ENCODE measurements at regions not wholly inside any gene's neighbourhood (a gene's known extent, or its start where the extent isn't known, plus 50 kb on each side); places are given as distances from the start of the nearest gene placed in this dataset.

GRCh38 chr20:48571949-48572847 lies 255.6 kb downstream of the PREX1 start:
- ATAC-seq (replicated peaks in 6 of 8): peak in 6 of 8 experiments; percentile 36 to 80 (median 68)
- Histone ChIP-seq H3K4me1 (replicated peaks in 1 of 2) (peaks cover 23 to 28% of the 10 kb centered on the region in 2 donors), H3K27ac (peak overlapping the region in 1 of 2 donors; percentile 50), H3K4me3 (no peak overlapping the region)
- in situ Hi-C loops (cut with MboI; ENCODE audit: low pct_unique_long_range_greater_than_20kb in 2 of 9, low sequenced_read_pairs in 9 of 9, unreplicated experiment in 9 of 9): no loop called here
- WGBS, 10 experiments: 21 to 100% (median 76%) methylated on average over 4 to 13 of the region's 14 CpGs; no CpG with 5 or more reads in 1 of the 10 experiments

- in situ Hi-C loops (cut with MboI; ENCODE audit: low pct_unique_long_range_greater_than_20kb in 2 of 9, low sequenced_read_pairs in 9 of 9, unreplicated experiment in 9 of 9): no loop called here
- no peak for ATAC-seq (replicated peaks in 6 of 8)
- peaks cover 23 to 28% of the 10 kb centered on the region in 2 donors for H3K4me1 ChIP-seq (replicated peaks in 1 of 2)
- H3K4me3 ChIP-seq: no peak overlapping the region
- WGBS, 10 experiments: 66 to 100% (median 97%) methylated on average over 1 to 6 of the region's 9 CpGs; no CpG with 5 or more reads in 2 of the 10 experiments
- no peak overlapping the region for H3K27ac ChIP-seq
These were observed 258.1 kb downstream of the PREX1 start for GRCh38 chr20:48569679-48570078.

GRCh38 chr20:48568520-48568919 lies 259.3 kb downstream of the PREX1 start:
- no peak overlapping the region for H3K27ac ChIP-seq
- WGBS, 10 experiments: 11 to 100% (median 81%) methylated on average over 2 to 5 of the region's 5 CpGs
- in situ Hi-C loops (cut with MboI; ENCODE audit: low pct_unique_long_range_greater_than_20kb in 2 of 9, low sequenced_read_pairs in 9 of 9, unreplicated experiment in 9 of 9): no loop called here
- peaks cover 23 to 25% of the 10 kb centered on the region in 2 donors for H3K4me1 ChIP-seq (replicated peaks in 1 of 2)
- no peak for ATAC-seq (replicated peaks in 6 of 8)
- no peak overlapping the region for H3K4me3 ChIP-seq

GRCh38 chr20:48567145-48567544 lies 260.7 kb downstream of the PREX1 start:
- in situ Hi-C loops (cut with MboI; ENCODE audit: low pct_unique_long_range_greater_than_20kb in 2 of 9, low sequenced_read_pairs in 9 of 9, unreplicated experiment in 9 of 9): no loop called here

GRCh38 chr20:48564982-48565539 lies 262.7 kb downstream of the PREX1 start:
- no peak overlapping the region for H3K4me3 ChIP-seq
- peaks cover 4 to 8% of the 10 kb centered on the region in 2 donors for H3K4me1 ChIP-seq (replicated peaks in 1 of 2)
- in situ Hi-C loops (cut with MboI; ENCODE audit: low pct_unique_long_range_greater_than_20kb in 2 of 9, low sequenced_read_pairs in 9 of 9, unreplicated experiment in 9 of 9): no loop called here
- no peak for ATAC-seq (replicated peaks in 6 of 8)
- WGBS, 10 experiments: 50 to 100% (median 90%) methylated on average over 1 to 8 of the region's 8 CpGs; no CpG with 5 or more reads in 1 of the 10 experiments
- H3K27ac ChIP-seq: no peak overlapping the region

More at GRCh38 chr20:48567145-48567544, 260.7 kb downstream of the PREX1 start:
- no peak overlapping the region for H3K27ac ChIP-seq
- 0 to 97% (median 90%) methylated on average over 1 to 5 of the region's 5 CpGs; no CpG with 5 or more reads in 5 of the 10 experiments for WGBS, 10 experiments
- peaks cover 11 to 12% of the 10 kb centered on the region in 2 donors for H3K4me1 ChIP-seq (replicated peaks in 1 of 2)
- no peak for ATAC-seq (replicated peaks in 6 of 8)
- no peak overlapping the region for H3K4me3 ChIP-seq

GRCh38 chr20:48563191-48563870 lies 264.5 kb downstream of the PREX1 start:
- in situ Hi-C loops (cut with MboI; ENCODE audit: low pct_unique_long_range_greater_than_20kb in 2 of 9, low sequenced_read_pairs in 9 of 9, unreplicated experiment in 9 of 9): no loop called here
- Histone ChIP-seq H3K4me3 (no peak overlapping the region), H3K27ac (no peak overlapping the region), H3K4me1 (replicated peaks in 1 of 2) (peaks cover 10 to 18% of the 10 kb centered on the region in 2 donors)
- no peak for ATAC-seq (replicated peaks in 6 of 8)
- 68 to 98% (median 92%) methylated on average over 1 to 17 of the region's 21 CpGs for WGBS, 10 experiments

GRCh38 chr20:48562586-48563116 lies 265.1 kb downstream of the PREX1 start:
- no peak overlapping the region for H3K27ac ChIP-seq
- WGBS, 10 experiments: 15 to 83% (median 71%) methylated on average over 1 to 5 of the region's 5 CpGs; no CpG with 5 or more reads in 2 of the 10 experiments
- peaks cover 11% of the 10 kb centered on the region in 2 donors for H3K4me1 ChIP-seq (replicated peaks in 1 of 2)
- in situ Hi-C loops (cut with MboI; ENCODE audit: low pct_unique_long_range_greater_than_20kb in 2 of 9, low sequenced_read_pairs in 9 of 9, unreplicated experiment in 9 of 9): no loop called here
- ATAC-seq (replicated peaks in 6 of 8): peak in 5 of 8 experiments; percentile 11 to 71 (median 47)
- no peak overlapping the region for H3K4me3 ChIP-seq

GRCh38 chr20:48558906-48559305 lies 268.9 kb downstream of the PREX1 start:
- Histone ChIP-seq H3K4me3 (no peak overlapping the region), H3K27ac (no peak overlapping the region), H3K4me1 (replicated peaks in 1 of 2) (peaks cover 20 to 23% of the 10 kb centered on the region in 2 donors)
- in situ Hi-C loops (cut with MboI; ENCODE audit: low pct_unique_long_range_greater_than_20kb in 2 of 9, low sequenced_read_pairs in 9 of 9, unreplicated experiment in 9 of 9): no loop called here
- ATAC-seq (replicated peaks in 6 of 8): no peak
- 33 to 71% (median 51%) methylated on average over 1 to 4 of the region's 4 CpGs; no CpG with 5 or more reads in 3 of the 10 experiments for WGBS, 10 experiments

GRCh38 chr20:48557380-48557779 lies 270.4 kb downstream of the PREX1 start:
- in situ Hi-C loops (cut with MboI; ENCODE audit: low pct_unique_long_range_greater_than_20kb in 2 of 9, low sequenced_read_pairs in 9 of 9, unreplicated experiment in 9 of 9): no loop called here
- Histone ChIP-seq H3K4me1 (replicated peaks in 1 of 2) (peaks cover 20 to 23% of the 10 kb centered on the region in 2 donors), H3K4me3 (no peak overlapping the region), H3K27ac (no peak overlapping the region)
- peak in 5 of 8 experiments; percentile 15 to 81 (median 51) for ATAC-seq (replicated peaks in 6 of 8)
- 10 to 88% (median 55%) methylated on average over 1 to 3 of the region's 3 CpGs; no CpG with 5 or more reads in 5 of the 10 experiments for WGBS, 10 experiments

- ATAC-seq (replicated peaks in 6 of 8): peak in 6 of 8 experiments; percentile 36 to 89 (median 85)
- Histone ChIP-seq H3K4me3 (no peak overlapping the region), H3K27ac (peak overlapping the region in 1 of 2 donors; percentile 22), H3K4me1 (replicated peaks in 1 of 2) (peaks cover 20 to 23% of the 10 kb centered on the region in 2 donors)
- in situ Hi-C loops (cut with MboI; ENCODE audit: low pct_unique_long_range_greater_than_20kb in 2 of 9, low sequenced_read_pairs in 9 of 9, unreplicated experiment in 9 of 9): no loop called here
- WGBS, 10 experiments: 19 to 83% (median 51%) methylated on average over 1 to 4 of the region's 6 CpGs; no CpG with 5 or more reads in 1 of the 10 experiments
These were observed 270.8 kb downstream of the PREX1 start for GRCh38 chr20:48556956-48557355.

GRCh38 chr20:48552550-48552949 lies 275.2 kb downstream of the PREX1 start:
- Histone ChIP-seq H3K4me3 (no peak overlapping the region), H3K27ac (no peak overlapping the region), H3K4me1 (replicated peaks in 1 of 2) (peaks cover 11 to 15% of the 10 kb centered on the region in 2 donors)
- 0 to 100% (median 81%) methylated on average over 1 to 5 of the region's 8 CpGs; no CpG with 5 or more reads in 2 of the 10 experiments for WGBS, 10 experiments
- ATAC-seq (replicated peaks in 6 of 8): peak in 1 of 8 experiments; percentile 50
- in situ Hi-C loops (cut with MboI; ENCODE audit: low pct_unique_long_range_greater_than_20kb in 2 of 9, low sequenced_read_pairs in 9 of 9, unreplicated experiment in 9 of 9): no loop called here

GRCh38 chr20:48550814-48551213 lies 277.0 kb downstream of the PREX1 start:
- WGBS, 10 experiments: 59 to 79% (median 72%) methylated on average over 1 to 6 of the region's 7 CpGs; no CpG with 5 or more reads in 5 of the 10 experiments
- peaks cover 0 to 9% of the 10 kb centered on the region in 2 donors for H3K4me1 ChIP-seq (replicated peaks in 1 of 2)
- H3K4me3 ChIP-seq: no peak overlapping the region
- H3K27ac ChIP-seq: no peak overlapping the region
- in situ Hi-C loops (cut with MboI; ENCODE audit: low pct_unique_long_range_greater_than_20kb in 2 of 9, low sequenced_read_pairs in 9 of 9, unreplicated experiment in 9 of 9): no loop called here
- no peak for ATAC-seq (replicated peaks in 6 of 8)

All from motor neuron (in vitro differentiated cells).